Fibroblast of lung (primary cell): ENCODE measurements at regions not wholly inside any gene's neighbourhood (a gene's known extent, or its start where the extent isn't known, plus 50 kb on each side); places are given as distances from the start of the nearest gene placed in this dataset.

Experiments
- DNase-seq, 2 donors: peaks; one replicate each; pipeline versions ENCODE4 v3.0.0 to v3.0.0-alpha.2; 2010; ENCODE audit warnings: low read depth in 2 of 2
- H2AFZ ChIP-seq: 2 replicates; pipeline ENCODE4 v1.5.1; 2012; ENCODE audit warnings: low read length, control low read depth, inconsistent platforms
- H3K27ac ChIP-seq: 2 replicates; pipeline ENCODE4 v1.5.1; 2011; ENCODE audit warnings: low read length, control low read depth; ENCODE audit not compliant: insufficient read depth
- H3K27me3 ChIP-seq: 2 replicates; pipeline ENCODE4 v1.5.1; 2011; ENCODE audit warnings: mild to moderate bottlenecking, low read length; ENCODE audit not compliant: control insufficient read depth, insufficient read depth
- H3K36me3 ChIP-seq: 2 replicates; pipeline ENCODE4 v1.5.1; 2011; ENCODE audit warnings: low read length; ENCODE audit not compliant: control insufficient read depth, insufficient read depth
- H3K4me1 ChIP-seq: 2 replicates; pipeline ENCODE4 v1.5.1; 2011; ENCODE audit warnings: low read length; ENCODE audit not compliant: control insufficient read depth, insufficient read depth; ENCODE audit errors: extremely low read depth
- H3K4me2 ChIP-seq: 2 replicates; pipeline ENCODE4 v1.5.1; 2011; ENCODE audit warnings: low read length, control low read depth; ENCODE audit not compliant: insufficient read depth; ENCODE audit errors: extremely low read depth
- H3K4me3 ChIP-seq, 4 experiments: fragments of 200-600 bp in 1 of 4; sonication (generic) in 1 of 4; replicated peaks in 1 of 4; 2 replicates each; pipeline ENCODE4 v1.5.1; 2011 to 2016; ENCODE audit warnings: low read length in 4 of 4, low read depth in 3 of 4, mild to moderate bottlenecking in 3 of 4, control low read depth in 2 of 4, inconsistent platforms in 1 of 4, mixed read lengths in 1 of 4; ENCODE audit not compliant: insufficient read depth in 1 of 4; ENCODE audit errors: control extremely low read depth in 1 of 4
- H3K79me2 ChIP-seq: 2 replicates; pipeline ENCODE4 v1.5.1; 2012; ENCODE audit warnings: mild to moderate bottlenecking, low read length, inconsistent platforms; ENCODE audit not compliant: control insufficient read depth, insufficient read depth
- H3K9ac ChIP-seq: 2 replicates; pipeline ENCODE4 v1.5.1; 2011; ENCODE audit warnings: mild to moderate bottlenecking, low read length, control low read depth; ENCODE audit not compliant: insufficient read depth
- H3K9me3 ChIP-seq: 2 replicates; pipeline ENCODE4 v1.5.1; 2012; ENCODE audit warnings: low read depth, low read length; ENCODE audit not compliant: control insufficient read depth, insufficient read depth
- H4K20me1 ChIP-seq: 2 replicates; pipeline ENCODE4 v1.5.1; 2011; ENCODE audit warnings: low read length; ENCODE audit not compliant: control insufficient read depth, insufficient read depth; ENCODE audit errors: extremely low read depth
- CTCF ChIP-seq, 2 donors: IDR thresholded peaks in 1 of 2; conservative IDR thresholded peaks in 1 of 2; 1 replicate in 1 of 2; 2 replicates in 1 of 2; pipeline ENCODE4 v1.5.1; 2011 to 2012; ENCODE audit warnings: low read length in 2 of 2, control low read depth in 1 of 2, inconsistent platforms in 1 of 2, low read depth in 1 of 2, mild to moderate bottlenecking in 1 of 2
- EZH2 ChIP-seq: IDR thresholded peaks from 2 replicates; pipeline ENCODE4 v1.5.1; 2012; ENCODE audit warnings: low read length, control low read depth, mild to moderate bottlenecking; ENCODE audit errors: missing control alignments

- peak overlapping the region in 3 of 4 experiments; percentile 29 to 88 (median 75) for H3K4me3 ChIP-seq
- H3K9ac ChIP-seq: no peak overlapping the region
- peak in 1 of 2 donors; percentile 32 for DNase-seq
- peaks cover 25% of the 10 kb centered on the region for H3K4me1 ChIP-seq
- no peaks in the 10 kb centered on the region for H3K9me3 ChIP-seq
- H2AFZ ChIP-seq: no peak overlapping the region
- peaks cover 7% of the 10 kb centered on the region for H3K36me3 ChIP-seq
- H3K27ac ChIP-seq: no peak overlapping the region
- TF ChIP-seq CTCF (conservative IDR thresholded peaks at IDR 0.05 in 1 of 2, IDR thresholded peaks at IDR 0.05 in 1 of 2; ENCODE audit: low read depth in 1 of 2, low read length in 2 of 2) (no peak), EZH2 (no peak)
- no peaks in the 10 kb centered on the region for H3K27me3 ChIP-seq
- no peaks in the 10 kb centered on the region for H4K20me1 ChIP-seq
- H3K79me2 ChIP-seq: peaks cover 45% of the 10 kb centered on the region
- H3K4me2 ChIP-seq: peak overlapping the region; percentile 92
These were observed 58.3 kb upstream of the CIBAR2 start for GRCh38 chr16:85170590-85171003.

DNA sequence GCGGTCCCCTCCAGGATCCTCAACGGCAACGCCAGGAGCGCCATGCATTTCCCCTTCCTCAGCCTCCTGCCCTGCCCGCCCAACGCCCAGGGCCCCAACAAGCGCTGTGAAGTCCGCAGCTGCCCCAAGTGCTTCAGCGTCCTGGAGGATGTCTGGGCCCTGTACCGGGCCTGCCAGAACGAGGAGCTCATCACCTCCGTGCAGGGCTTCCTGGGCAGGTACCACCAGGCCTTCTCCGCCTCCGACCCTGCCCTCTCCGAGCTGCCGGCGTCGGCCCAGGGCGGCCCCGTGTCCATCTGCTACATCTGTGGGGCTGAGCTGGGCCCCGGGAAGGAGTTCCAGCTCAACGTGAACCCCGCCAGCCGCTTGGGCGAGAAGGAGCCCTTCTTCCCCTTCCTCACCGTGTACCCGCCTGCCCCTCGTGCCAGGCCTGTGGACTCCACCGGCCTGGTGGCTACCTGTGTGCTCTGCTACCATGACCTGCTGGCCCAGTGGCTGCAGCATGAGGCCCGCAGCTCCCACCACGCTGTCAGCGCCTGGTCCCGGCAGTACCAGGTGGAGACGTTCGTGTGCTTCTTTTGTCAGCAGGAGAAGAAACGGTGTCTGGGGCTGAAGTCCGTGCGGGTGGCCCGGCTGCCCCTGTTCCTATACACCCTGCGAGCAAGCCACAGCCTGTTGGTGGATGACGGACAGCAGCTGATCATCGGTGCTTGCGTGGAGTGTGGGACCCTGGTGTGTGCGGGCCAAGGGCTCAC, 58.9 kb upstream of the CIBAR2 start:
- Histone ChIP-seq H3K9ac (no peak overlapping the region), H3K27ac (no peak overlapping the region), H4K20me1 (no peaks in the 10 kb centered on the region)

More for the DNA sequence above, 58.9 kb upstream of the CIBAR2 start:
- peak overlapping the region; percentile 59 to 88 (median 74) for H3K4me3 ChIP-seq
- peaks cover 7% of the 10 kb centered on the region for H3K36me3 ChIP-seq
- H3K4me1 ChIP-seq: peaks cover 25% of the 10 kb centered on the region
- H3K4me2 ChIP-seq: peak overlapping the region; percentile 92
- DNase-seq: no peak
- TF ChIP-seq CTCF (conservative IDR thresholded peaks at IDR 0.05 in 1 of 2, IDR thresholded peaks at IDR 0.05 in 1 of 2; ENCODE audit: low read depth in 1 of 2, low read length in 2 of 2) (no peak), EZH2 (no peak)
- H3K27me3 ChIP-seq: no peaks in the 10 kb centered on the region
- H3K79me2 ChIP-seq: peaks cover 51% of the 10 kb centered on the region
- no peaks in the 10 kb centered on the region for H3K9me3 ChIP-seq
- no peak overlapping the region for H2AFZ ChIP-seq
